ENCODE measurements at regions not wholly inside any gene's neighbourhood (a gene's known extent, or its start where the extent isn't known, plus 50 kb on each side); places are given as distances from the start of the nearest gene placed in this dataset.

- Histone ChIP-seq H4K20me1 (ENCODE audit: insufficient read depth) (no peaks in the 10 kb centered on the region), H3K9me2 (no peaks in the 10 kb centered on the region), H3K79me2 (ENCODE audit: insufficient read depth) (no peaks in the 10 kb centered on the region), H3K27me3 (ENCODE audit: insufficient read depth) (no peaks in the 10 kb centered on the region; the same call in 1 of the 2 replicates), H3K36me3 (replicated peaks in 1 of 2; ENCODE audit: control insufficient read depth in 1 of 2, insufficient read depth in 2 of 2, low read length in 1 of 2) (no peaks in the 10 kb centered on the region), H2AFZ (ENCODE audit: low read depth) (no peak overlapping the region), H3K9me3 (no peaks in the 10 kb centered on the region), H3K4me3 (ENCODE audit: low read depth in 2 of 2, low read length in 1 of 2) (no peak overlapping the region), H3F3A (replicated peaks; ENCODE audit: insufficient read depth) (no peaks in the 10 kb centered on the region), H3K9ac (no peak overlapping the region), H3K4me2 (no peak overlapping the region), H3K4me1 (ENCODE audit: control insufficient read depth in 1 of 2, insufficient read depth in 2 of 2, low read depth in 1 of 2, low read length in 1 of 2) (no peaks in the 10 kb centered on the region), H3K27ac (ENCODE audit: low read depth in 2 of 2, low read length in 1 of 2) (no peak overlapping the region)
- ChIA-PET POLR2A (no interaction called here), CTCF (interaction anchor here (0.6 to 1.5 kb wide), 3 partner anchors 16 to 698 kb away, joined by 3 to 8 read pairs (median 3); no protein-coding TSS in a partner anchor)
- TF ChIP-seq ELF1 (IDR thresholded peaks at IDR 0.05) = no peak
- no peak for TF ChIP-seq GABPA (IDR thresholded peaks at IDR 0.05; ENCODE audit: low read depth)
- TF ChIP-seq NRF1 (IDR thresholded peaks at IDR 0.05; ENCODE audit: low read depth, low read length) = no peak
- no peak for TF ChIP-seq POLR2AphosphoS5 (IDR thresholded peaks at IDR 0.05; ENCODE audit: low read depth, low read length)
- TF ChIP-seq PBX3 (IDR thresholded peaks at IDR 0.05) = no peak
- TF ChIP-seq CHD2 (IDR thresholded peaks at IDR 0.05; ENCODE audit: low read length, partially characterized antibody) = no peak
- TF ChIP-seq MXI1 (IDR thresholded peaks at IDR 0.05; ENCODE audit: low read depth, low read length) = no peak
- TF ChIP-seq RFX5 (IDR thresholded peaks at IDR 0.05; ENCODE audit: low read length) = no peak
- no peak for TF ChIP-seq YY1 (IDR thresholded peaks at IDR 0.05; ENCODE audit: low read depth)
- no peak for TF ChIP-seq RCOR1 (IDR thresholded peaks at IDR 0.05; ENCODE audit: low read length)
- no peak for TF ChIP-seq JUND (IDR thresholded peaks at IDR 0.05)
- TF ChIP-seq FOXJ3 (CRISPR knock-in tag; IDR thresholded peaks at IDR 0.05) = no peak
- no peak for TF ChIP-seq IRF3 (IDR thresholded peaks at IDR 0.05; ENCODE audit: low read depth, low read length)
- TF ChIP-seq MEF2A (IDR thresholded peaks at IDR 0.05; ENCODE audit: borderline replicate concordance, low read depth) = no peak
- no peak for DNase-seq
- 44% methylated on average over 1 of the region's 1 CpG for whole genome bisulfite sequencing (ENCODE audit: low lambda C conversion rate)
These were observed 123.3 kb upstream of the TANK start for GRCh38 chr2:161036926-161037325.

- Histone ChIP-seq H3K27me3 (ENCODE audit: insufficient read depth) (no peaks in the 10 kb centered on the region; the same call in 1 of the 2 replicates), H2AFZ (ENCODE audit: low read depth) (no peak overlapping the region), H3K27ac (ENCODE audit: low read depth in 2 of 2, low read length in 1 of 2) (no peak overlapping the region), H3K9me3 (no peaks in the 10 kb centered on the region), H3K36me3 (replicated peaks in 1 of 2; ENCODE audit: control insufficient read depth in 1 of 2, insufficient read depth in 2 of 2, low read length in 1 of 2) (no peaks in the 10 kb centered on the region), H3K9me2 (no peaks in the 10 kb centered on the region), H3K79me2 (ENCODE audit: insufficient read depth) (no peaks in the 10 kb centered on the region), H3K9ac (no peak overlapping the region), H3K4me1 (ENCODE audit: control insufficient read depth in 1 of 2, insufficient read depth in 2 of 2, low read depth in 1 of 2, low read length in 1 of 2) (no peaks in the 10 kb centered on the region), H4K20me1 (ENCODE audit: insufficient read depth) (no peaks in the 10 kb centered on the region), H3K4me2 (no peak overlapping the region), H3F3A (replicated peaks; ENCODE audit: insufficient read depth) (no peaks in the 10 kb centered on the region), H3K4me3 (ENCODE audit: low read depth in 2 of 2, low read length in 1 of 2) (no peak overlapping the region)
- DNase-seq = no peak
- 67% methylated on average over 5 of the region's 5 CpGs for WGBS (ENCODE audit: low lambda C conversion rate)
- CTCF ChIA-PET = interaction anchor here (1.2 kb wide), 1 partner anchor 24 kb away, joined by 5 read pairs; no protein-coding TSS in a partner anchor
- POLR2A ChIA-PET = no interaction called here
- no peak for TF ChIP-seq CTCF (IDR thresholded peaks at IDR 0.05)
- no peak for TF ChIP-seq RCOR1 (IDR thresholded peaks at IDR 0.05; ENCODE audit: low read length)
- no peak for TF ChIP-seq USF2 (IDR thresholded peaks at IDR 0.05; ENCODE audit: borderline replicate concordance, low read depth, low read length)
- no peak for TF ChIP-seq CHD2 (IDR thresholded peaks at IDR 0.05; ENCODE audit: low read length, partially characterized antibody)
- TF ChIP-seq POLR2AphosphoS5 (IDR thresholded peaks at IDR 0.05; ENCODE audit: low read depth, low read length) = no peak
- no peak for TF ChIP-seq EP300 (IDR thresholded peaks at IDR 0.05; ENCODE audit: borderline replicate concordance in 1 of 2, low read depth in 1 of 2, low read length in 1 of 2)
- TF ChIP-seq MAX (IDR thresholded peaks at IDR 0.05; ENCODE audit: low read depth) = no peak
- TF ChIP-seq RXRA (IDR thresholded peaks at IDR 0.05; ENCODE audit: borderline replicate concordance, low read depth) = no peak
These were observed 121.2 kb upstream of the TANK start for GRCh38 chr2:161039071-161039470.

All from SK-N-SH (cell line).